GM18909 (cell line): ENCODE measurements at regions not wholly inside any gene's neighbourhood (a gene's known extent, or its start where the extent isn't known, plus 50 kb on each side); places are given as distances from the start of the nearest gene placed in this dataset.
"Not testable (repeated sequence)": the region's sequence is repeated elsewhere in the genome, so short reads cannot be mapped to it uniquely, and the experiment has no call there.

Source experiments
- ATAC-seq: cut with Tn5 transposase; IDR thresholded peaks from one replicate; pipeline ENCODE4 v1.9.1; 2021; ENCODE audit warnings: mild to moderate bottlenecking; ENCODE audit not compliant: unreplicated experiment, poor library complexity

DNA sequence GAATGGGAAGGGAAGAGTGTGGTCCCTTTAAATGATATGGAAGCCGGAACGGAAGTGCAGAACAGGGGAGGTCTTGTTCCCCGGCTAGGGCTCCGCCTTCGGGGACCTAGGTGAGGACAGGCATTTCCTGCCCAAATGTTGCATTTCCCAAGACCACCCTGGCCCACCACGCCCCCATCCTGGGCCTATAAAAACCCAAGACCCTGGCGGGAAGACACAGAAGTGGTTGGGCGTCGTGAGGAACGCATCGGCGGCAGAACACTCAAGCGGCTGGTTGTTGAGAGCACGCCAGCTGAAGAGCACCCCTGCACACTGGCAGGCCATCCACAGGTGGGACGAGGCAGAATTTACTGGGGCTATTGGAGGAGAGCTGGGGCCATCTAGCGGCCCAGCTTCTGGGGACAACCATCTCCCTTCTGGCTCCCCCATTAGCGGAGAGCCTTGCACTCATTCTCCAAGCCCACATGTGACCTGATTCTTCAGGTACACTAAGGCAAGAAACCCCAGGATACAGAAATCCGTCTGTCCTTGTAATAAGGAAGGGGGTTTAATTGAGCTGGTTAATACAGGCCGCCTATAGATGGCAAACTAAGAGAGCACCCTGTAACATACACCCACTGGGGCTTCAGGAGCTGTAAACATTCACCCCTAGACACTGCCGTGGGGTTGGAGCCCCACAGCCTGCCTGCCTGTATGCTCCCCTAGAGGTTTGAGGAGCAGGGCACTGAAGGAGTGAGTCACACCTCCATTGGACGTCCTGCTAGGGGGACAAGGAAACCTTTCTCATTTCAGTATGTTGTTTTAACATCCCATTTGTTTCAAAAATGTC, 1327.9 kb downstream of the BRINP3 start:
- ATAC-seq, result no peak

GRCh38 chr1:189150624-189151023, 1327.0 kb downstream of the BRINP3 start:
- no peak for ATAC-seq

DNA sequence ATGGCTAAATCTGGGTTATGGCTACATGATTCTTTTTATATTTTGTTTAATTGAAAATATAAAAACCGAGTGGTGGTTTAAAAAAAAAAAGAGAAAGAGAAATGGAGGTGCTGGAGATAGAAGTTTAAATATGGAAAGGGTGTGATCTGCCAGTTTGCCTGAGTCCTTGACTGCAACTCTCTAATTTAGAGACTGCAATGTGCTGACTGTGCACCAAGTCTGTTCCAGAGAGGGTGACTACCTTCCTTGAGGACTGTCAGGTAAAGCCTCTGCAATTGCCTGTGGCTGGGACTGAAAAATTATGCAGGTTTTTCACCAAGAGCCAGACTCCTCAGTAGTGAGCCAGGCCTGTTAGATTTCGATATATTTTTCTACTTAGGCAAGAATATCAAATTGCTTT, 1326.3 kb downstream of the BRINP3 start:
- ATAC-seq, result no peak

DNA sequence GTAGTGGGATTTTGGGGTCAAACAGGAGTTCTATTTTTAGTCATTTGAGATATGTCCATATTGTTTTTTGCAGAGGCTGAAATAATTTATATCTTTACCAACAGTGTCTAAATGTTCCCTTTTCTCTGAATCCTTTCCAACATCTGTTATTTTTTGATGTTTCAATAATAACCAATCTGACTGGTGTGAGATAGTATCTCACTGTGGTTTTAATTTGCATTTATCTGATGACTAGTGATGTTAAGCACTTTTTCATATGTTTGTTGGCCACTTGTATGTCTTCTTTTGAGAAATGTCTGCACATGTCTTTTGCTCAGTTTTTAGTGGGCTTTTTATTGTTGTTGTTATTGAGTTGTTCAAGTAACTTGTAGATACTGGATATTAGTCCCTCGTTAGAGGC, 1325.0 kb downstream of the BRINP3 start:
- ATAC-seq, result no peak

DNA sequence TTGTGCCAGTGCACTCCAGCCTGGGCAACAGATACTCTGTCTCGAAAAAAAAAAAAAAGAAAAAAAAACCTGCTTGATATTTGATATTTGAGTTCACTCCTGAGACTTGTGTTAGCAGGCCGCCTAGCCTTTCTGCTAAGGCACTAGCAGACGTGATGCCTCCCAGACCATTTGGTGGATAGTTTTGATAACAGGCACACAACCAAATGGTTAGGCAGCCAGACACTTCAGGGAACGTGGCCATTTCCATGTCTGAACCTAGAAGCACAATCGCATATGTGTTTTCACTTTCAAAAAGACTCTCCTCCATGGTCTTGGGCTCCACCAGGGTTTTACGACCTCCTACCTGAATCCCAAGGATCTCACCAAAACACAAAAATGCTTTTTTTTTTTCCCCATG, 1319.5 kb downstream of the BRINP3 start:
- no peak for ATAC-seq

DNA sequence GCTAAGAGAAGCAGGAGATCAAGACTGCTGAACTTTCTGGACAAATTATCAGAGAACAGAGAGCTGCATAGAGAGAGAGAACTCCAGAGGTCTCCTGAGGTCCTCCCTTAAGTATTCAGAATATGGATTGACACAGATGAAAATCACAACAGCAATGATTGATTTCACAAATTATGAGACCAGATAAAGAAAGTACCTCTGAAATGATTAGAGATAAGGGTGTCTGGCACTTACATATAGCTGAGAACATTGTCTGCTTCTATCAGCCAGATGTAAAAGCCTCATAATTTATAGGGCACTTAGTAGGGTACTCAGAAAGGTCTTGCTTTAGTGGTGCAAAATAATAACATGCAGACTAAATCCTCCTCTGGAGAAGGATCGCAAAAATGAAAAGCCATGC, 1301.8 kb downstream of the BRINP3 start:
- no peak for ATAC-seq

DNA sequence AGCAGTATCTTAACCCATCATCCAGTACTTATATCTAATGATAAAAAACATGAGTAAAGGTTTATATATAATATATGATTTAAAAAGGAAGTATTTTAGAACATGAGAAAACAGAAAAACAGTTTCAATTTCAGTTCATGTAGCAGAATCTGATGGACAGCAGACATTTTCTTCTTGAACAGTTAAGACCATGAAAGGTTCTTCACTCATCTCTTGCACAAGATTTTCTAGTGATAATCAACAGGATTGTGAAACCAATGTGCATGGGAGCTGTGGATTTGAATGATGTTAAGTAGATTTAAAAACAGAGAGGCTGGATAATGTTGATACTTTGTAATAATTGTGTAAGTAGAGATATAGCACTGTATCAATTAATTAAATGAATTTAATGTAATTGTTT, 1297.6 kb downstream of the BRINP3 start:
- no peak for ATAC-seq

DNA sequence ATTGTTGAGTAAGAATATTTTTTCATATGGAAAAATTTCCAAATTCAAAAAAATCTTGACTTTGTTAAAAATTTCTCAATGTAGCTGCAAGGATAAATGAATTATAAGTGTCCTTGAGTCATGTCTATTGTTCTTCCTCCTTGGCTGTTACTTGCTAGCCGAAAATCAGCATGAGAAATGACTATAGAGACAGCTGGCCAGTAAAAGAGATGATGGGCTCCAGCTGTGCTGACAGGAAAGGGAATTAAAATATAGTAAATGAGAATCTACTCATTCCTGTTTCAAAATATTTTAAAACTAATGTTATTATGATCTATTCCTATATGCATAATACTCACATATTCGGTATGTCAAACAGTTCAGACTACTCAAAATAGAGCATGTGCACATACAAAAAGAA, 1292.6 kb downstream of the BRINP3 start:
- no peak for ATAC-seq

DNA sequence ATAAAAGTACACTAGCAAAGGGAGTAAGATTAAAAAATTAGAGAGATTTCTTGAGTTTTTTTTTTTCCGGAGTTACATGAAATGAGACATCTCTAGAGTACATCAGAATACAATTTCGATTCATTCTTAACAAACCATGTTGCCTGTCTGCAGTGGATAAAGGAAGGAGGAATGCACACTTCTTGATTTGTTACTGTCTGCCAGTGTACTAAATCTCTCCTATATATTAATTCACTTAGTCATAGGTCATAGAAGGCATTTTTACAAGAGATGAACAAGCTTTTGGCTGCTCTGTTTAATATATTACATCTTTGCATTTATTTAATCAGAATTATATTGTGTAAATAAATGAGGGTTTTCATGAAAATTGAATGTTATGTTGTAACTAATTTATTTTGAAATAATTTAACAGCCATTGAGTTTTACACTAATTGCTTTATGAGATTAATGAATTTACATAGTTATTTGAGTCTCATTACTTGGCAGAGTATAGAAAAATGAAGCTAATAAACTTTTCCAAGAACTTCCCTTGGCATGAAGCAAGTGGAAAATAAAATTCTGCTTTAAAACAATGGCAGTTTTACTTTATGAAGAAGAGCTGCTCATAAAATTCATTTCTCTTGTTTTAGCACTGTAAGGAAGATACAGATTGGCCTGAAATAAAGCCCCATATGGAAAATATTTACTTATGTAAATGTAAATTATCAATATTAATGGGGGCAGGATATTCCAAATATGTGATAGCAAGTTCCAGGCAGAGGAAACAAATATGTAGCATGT, 1284.7 kb downstream of the BRINP3 start:
- no peak for ATAC-seq

DNA sequence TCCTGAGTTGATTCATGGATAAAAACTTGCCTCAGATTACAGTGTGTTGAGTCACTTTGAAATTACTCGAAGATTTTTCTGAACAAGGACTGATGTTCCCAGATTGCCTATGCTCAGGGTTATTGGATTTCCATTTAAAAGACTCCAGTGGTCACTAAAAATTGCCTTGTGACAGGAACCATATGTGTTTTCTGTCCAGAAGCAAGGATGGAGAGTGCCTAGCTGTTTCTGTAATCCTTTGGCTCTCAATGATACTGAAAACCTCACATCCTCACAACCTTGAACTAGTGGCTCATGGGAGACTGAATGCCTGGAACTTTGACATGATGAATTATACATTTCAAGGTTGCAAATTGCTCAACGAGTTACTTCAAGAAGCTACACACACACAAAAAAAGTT, 1271.8 kb downstream of the BRINP3 start:
- no peak for ATAC-seq

DNA sequence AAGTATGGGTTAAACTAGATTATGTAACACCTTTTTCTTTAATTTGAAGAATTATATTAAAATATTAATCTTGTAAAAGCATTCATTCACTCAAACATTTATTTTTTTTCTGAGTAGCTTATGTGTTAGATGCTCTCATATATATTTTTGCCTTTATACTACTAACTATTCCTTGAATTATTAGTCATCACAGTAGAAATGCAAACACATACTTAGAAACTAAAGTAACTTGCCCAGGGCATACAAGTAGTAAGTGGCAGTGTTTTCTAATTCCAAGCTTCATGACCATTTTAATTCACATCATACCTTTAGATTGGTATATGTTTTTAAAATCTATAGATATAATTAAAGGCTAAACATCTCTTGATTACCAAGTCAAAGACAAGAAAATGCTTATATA, 1271.0 kb downstream of the BRINP3 start:
- no peak for ATAC-seq

DNA sequence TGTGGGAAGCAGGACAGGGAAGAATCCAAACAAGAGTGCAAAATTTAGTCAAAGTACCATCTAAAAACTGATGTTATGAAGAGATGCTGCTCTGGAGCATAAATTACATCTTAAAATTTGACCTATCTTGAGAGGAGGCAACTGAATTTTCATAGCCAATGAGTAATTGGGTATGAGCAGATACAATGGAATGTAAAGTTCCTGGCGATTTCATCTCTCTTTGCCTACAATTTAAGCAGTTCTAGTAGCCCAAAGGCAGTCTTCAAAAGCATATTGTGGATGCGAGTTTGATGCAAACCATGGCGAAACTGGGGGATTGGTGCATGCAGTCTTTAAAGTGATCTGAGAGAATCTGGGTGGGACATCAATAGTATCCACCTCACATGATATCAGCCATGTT, 1265.9 kb downstream of the BRINP3 start:
- no peak for ATAC-seq

GRCh38 chr1:189212606-189213005, 1265.1 kb downstream of the BRINP3 start:
- no peak for ATAC-seq

GRCh38 chr1:189216886-189217285, 1260.8 kb downstream of the BRINP3 start:
- no peak for ATAC-seq

DNA sequence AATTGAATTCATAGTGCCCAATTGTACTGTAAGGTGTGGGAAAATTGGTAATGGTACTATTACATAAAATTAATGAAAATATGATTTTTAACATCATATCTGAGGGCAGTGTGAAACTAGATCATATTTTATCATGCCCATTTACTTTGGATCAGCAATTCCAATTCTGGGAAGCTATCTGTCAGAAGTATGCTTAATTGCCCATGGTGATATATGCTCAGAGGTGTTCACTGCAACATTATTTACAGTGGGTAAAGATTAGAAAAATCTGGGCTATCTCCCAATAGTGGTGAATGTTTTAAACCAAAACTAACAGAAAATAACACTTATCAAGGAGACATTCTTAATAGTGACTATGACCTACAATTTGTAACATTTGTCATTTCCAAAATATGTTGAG, 1260.0 kb downstream of the BRINP3 start:
- ATAC-seq, result no peak

- no peak for ATAC-seq
These were observed 1256.9 kb downstream of the BRINP3 start for GRCh38 chr1:189220750-189221149.

- not testable (repeated sequence) for ATAC-seq
These were observed 1251.9 kb downstream of the BRINP3 start for GRCh38 chr1:189225794-189226145.

GRCh38 chr1:189226779-189227178, 1250.9 kb downstream of the BRINP3 start:
- no peak for ATAC-seq

- ATAC-seq, result no peak
These were observed 1240.7 kb downstream of the BRINP3 start for GRCh38 chr1:189237008-189237407.

DNA sequence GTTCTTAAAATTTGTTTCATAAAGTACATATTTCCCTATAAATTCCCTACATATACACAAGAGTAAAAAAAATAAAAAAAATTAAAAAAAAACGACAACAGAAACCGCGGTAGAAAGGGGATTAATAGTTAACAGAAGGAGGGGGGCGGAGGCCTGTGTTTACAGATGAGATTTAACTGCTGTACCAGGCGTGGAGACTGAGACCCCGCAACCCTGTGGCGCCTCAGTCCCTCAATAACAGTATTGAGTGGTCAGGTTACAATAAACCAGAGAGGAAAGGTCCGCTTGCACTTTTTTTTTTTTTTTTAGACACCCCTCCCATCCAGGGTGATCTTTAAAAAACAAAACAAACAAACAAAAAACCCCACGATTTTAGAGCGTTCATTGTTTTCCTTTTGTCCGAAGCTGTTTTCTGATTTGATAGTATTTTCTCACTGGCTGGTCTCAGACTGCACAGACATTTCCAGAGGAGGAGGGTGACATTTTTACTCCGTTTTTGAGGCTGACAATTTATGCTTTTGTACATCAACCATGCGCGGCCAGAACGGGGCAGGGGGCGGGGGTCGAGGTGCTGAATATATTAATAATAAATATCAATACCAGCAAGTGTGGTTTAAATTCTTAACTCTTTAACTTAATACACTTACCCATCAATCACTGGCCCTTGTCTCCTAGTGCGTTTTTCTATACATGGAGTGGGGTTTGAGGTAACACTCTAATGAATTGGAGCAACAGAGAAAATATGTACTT, 1223.9 kb downstream of the BRINP3 start:
- ATAC-seq, result no peak

DNA sequence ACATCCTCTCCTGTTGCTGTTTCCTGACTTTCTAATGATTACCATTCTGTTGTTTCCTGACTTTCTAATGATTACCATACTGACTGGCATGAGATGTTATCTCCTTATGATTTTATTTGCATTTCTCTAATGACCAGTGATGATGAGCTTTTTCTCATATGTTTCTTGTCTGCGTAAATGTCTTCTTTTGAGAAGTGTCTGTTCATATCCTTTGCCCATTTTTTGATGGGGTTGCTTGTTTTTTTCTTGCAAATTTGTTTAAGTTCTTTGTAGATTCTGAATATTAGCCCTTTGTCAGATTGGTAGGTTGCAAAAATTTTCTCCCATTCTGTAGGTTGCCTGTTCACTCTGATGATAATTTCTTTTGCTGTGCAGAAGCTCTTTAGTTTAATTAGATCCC, 1216.5 kb downstream of the BRINP3 start:
- not testable (repeated sequence) for ATAC-seq
